ENCODE measurements at regions not wholly inside any gene's neighbourhood (a gene's known extent, or its start where the extent isn't known, plus 50 kb on each side); places are given as distances from the start of the nearest gene placed in this dataset.

DNA sequence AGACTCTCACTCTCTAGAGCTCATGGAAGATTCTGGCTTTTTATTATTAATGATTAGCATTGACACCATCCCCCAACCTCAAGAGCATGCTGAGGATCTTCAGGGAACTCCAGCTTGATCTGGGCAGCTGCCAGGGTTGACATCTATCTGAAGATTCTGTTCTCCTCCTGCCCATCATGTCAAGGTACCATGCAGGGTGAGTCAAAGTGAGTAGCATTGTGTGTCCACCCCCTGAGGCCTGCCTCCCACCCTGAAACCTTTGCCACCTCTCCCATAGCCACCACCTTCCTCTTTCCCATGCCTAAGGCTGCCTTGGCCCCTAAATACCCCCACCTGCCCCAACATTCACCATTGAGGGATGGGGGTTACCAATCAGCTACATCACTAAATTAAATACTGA lies 70.1 kb upstream of the SLCO3A1 start:
- Histone ChIP-seq H3K27ac (no peak overlapping the region), H3K27me3 (no peaks in the 10 kb centered on the region), H3K4me3 (no peak overlapping the region), H3K4me1 (ENCODE audit: low read depth) (peaks cover 14% of the 10 kb centered on the region), H3K36me3 (no peaks in the 10 kb centered on the region), H3K9me3 (ENCODE audit: low read depth) (no peaks in the 10 kb centered on the region)
- TF ChIP-seq, protein P1, sequence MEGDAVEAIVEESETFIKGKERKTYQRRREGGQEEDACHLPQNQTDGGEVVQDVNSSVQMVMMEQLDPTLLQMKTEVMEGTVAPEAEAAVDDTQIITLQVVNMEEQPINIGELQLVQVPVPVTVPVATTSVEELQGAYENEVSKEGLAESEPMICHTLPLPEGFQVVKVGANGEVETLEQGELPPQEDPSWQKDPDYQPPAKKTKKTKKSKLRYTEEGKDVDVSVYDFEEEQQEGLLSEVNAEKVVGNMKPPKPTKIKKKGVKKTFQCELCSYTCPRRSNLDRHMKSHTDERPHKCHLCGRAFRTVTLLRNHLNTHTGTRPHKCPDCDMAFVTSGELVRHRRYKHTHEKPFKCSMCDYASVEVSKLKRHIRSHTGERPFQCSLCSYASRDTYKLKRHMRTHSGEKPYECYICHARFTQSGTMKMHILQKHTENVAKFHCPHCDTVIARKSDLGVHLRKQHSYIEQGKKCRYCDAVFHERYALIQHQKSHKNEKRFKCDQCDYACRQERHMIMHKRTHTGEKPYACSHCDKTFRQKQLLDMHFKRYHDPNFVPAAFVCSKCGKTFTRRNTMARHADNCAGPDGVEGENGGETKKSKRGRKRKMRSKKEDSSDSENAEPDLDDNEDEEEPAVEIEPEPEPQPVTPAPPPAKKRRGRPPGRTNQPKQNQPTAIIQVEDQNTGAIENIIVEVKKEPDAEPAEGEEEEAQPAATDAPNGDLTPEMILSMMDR (IDR thresholded peaks at IDR 0.05; ENCODE audit: low read depth, low read length): no peak
- no peak for DNase-seq (ENCODE audit: low read depth in 1 of 2, low spot score in 1 of 2)

GRCh38 chr15:91784973-91785709 lies 68.4 kb upstream of the SLCO3A1 start:
- Histone ChIP-seq H3K36me3 (no peaks in the 10 kb centered on the region), H3K27ac (no peak overlapping the region), H3K9me3 (ENCODE audit: low read depth) (no peaks in the 10 kb centered on the region), H3K4me3 (no peak overlapping the region), H3K4me1 (ENCODE audit: low read depth) (peaks cover 14% of the 10 kb centered on the region), H3K27me3 (no peaks in the 10 kb centered on the region)
- no peak for DNase-seq (ENCODE audit: low read depth in 1 of 2, low spot score in 1 of 2)
- TF ChIP-seq, protein P1 (IDR thresholded peaks at IDR 0.05; ENCODE audit: low read depth, low read length): no peak

GRCh38 chr15:91787198-91787597 lies 66.3 kb upstream of the SLCO3A1 start:
- no peak for DNase-seq (ENCODE audit: low read depth in 1 of 2, low spot score in 1 of 2)
- Histone ChIP-seq H3K27me3 (no peaks in the 10 kb centered on the region), H3K9me3 (ENCODE audit: low read depth) (no peaks in the 10 kb centered on the region), H3K36me3 (no peaks in the 10 kb centered on the region), H3K27ac (no peak overlapping the region), H3K4me1 (ENCODE audit: low read depth) (peaks cover 13% of the 10 kb centered on the region), H3K4me3 (no peak overlapping the region)
- TF ChIP-seq, protein P1 (IDR thresholded peaks at IDR 0.05; ENCODE audit: low read depth, low read length): no peak

GRCh38 chr15:91789136-91789535 lies 64.4 kb upstream of the SLCO3A1 start:
- no peaks in the 10 kb centered on the region for H3K4me1 ChIP-seq (ENCODE audit: low read depth)
- DNase-seq (ENCODE audit: low read depth in 1 of 2, low spot score in 1 of 2): no peak
- H3K27ac ChIP-seq: no peak overlapping the region
- no peaks in the 10 kb centered on the region for H3K9me3 ChIP-seq (ENCODE audit: low read depth)
- TF ChIP-seq, protein P1 (IDR thresholded peaks at IDR 0.05; ENCODE audit: low read depth, low read length): no peak
- H3K4me3 ChIP-seq: no peak overlapping the region
- no peaks in the 10 kb centered on the region for H3K27me3 ChIP-seq
- no peaks in the 10 kb centered on the region for H3K36me3 ChIP-seq

DNA sequence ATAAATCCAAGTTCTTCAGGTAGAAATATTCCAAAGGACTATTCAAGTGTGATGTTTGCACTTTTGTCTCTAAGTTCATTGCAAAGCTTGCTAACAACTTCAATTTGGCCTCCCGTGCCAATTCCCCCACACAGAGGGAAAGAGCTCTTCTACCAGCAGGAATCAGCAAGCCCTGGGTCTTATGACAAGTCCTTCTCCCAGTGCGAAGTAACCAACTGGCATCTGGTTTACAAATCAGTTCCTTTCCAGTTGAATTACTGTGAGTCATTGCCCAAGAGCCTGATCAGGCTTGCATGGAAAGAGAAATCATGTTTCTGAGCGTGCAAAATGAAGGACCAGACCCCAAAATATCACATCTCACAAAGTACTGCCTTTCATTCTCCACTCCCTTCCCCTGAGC lies 62.7 kb upstream of the SLCO3A1 start:
- TF ChIP-seq, protein P1 (IDR thresholded peaks at IDR 0.05; ENCODE audit: low read depth, low read length): no peak
- no peak for DNase-seq (ENCODE audit: low read depth in 1 of 2, low spot score in 1 of 2)
- Histone ChIP-seq H3K4me1 (ENCODE audit: low read depth) (peaks cover 10% of the 10 kb centered on the region), H3K36me3 (no peaks in the 10 kb centered on the region), H3K9me3 (ENCODE audit: low read depth) (no peaks in the 10 kb centered on the region), H3K4me3 (no peak overlapping the region), H3K27ac (no peak overlapping the region), H3K27me3 (no peaks in the 10 kb centered on the region)

Measured in cardiac muscle cell (in vitro differentiated cells and primary cell).